Islet of Langerhans (tissue), 1 donor: ENCODE measurements at regions not wholly inside any gene's neighbourhood (a gene's known extent, or its start where the extent isn't known, plus 50 kb on each side); places are given as distances from the start of the nearest gene placed in this dataset.
"Not testable (repeated sequence)": the region's sequence is repeated elsewhere in the genome, so short reads cannot be mapped to it uniquely, and the experiment has no call there.

Source experiments
- FAIRE-seq: peaks from one replicate; lab custom pipeline; 2011; peaks lifted over from hg19 to GRCh38; lab: Jason Lieb, UNC

DNA sequence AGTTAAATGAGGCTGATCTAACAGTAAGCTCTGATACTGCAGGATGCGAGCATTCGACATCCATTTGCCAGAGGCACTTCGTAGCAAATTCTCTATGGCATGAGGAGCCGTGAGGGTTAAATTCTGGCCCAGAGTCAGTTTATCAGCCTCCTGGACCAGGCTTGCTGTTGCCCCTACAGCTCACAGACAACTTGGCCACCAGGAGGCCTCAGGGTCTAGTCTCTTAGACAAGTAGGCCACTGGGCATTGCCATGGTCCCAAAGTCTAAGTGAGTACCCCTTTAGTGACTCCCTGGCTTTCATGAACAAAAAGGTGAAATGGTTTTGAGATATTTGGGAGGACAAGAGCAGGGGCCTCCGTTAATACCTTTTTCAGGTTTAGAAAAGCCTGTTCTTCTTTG is 178.0 kb upstream of the MBL2 start:
- no peak for FAIRE-seq

GRCh38 chr10:52949899-52950298 is 177.3 kb upstream of the MBL2 start:
- no peak for FAIRE-seq

DNA sequence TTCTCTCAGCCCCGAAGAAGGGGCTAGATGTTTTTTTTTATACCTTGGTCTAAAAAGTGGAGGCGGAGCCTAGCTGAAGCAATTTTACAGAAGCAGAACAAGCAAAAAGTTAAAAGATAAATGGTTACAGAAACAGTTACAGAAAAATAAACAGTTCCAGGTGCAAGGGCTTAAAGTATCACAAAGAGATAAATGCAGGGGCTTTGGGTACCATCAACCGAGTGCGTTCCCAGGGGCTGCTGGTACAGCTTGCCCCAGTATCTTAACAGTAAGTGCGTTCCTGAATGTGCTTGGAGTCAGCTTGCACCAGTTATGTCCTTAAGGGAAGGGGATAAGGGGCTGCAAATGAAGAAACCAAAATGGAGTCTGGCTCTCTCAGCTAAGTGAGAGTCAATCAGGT is 173.9 kb upstream of the MBL2 start:
- no peak for FAIRE-seq

DNA sequence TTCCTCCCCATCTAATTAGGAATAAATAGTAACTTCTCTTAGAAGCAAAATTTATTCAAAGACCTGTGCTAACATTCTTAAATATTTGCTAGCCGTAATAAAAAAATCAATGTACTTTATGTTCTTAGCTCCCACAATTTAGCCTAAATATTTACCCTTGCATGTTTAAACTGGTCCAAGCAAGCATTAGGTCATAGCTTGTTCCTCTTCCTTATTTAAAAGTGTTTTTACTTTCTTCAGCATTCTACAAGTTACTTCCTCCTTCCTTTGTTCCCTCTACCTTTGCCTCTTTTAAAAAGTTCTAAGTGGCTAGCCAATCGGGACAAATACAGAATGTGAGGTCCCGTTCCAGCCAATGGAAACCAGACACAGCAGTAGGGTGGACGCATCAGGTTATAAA is 172.9 kb upstream of the MBL2 start:
- not testable (repeated sequence) for FAIRE-seq

- no peak for FAIRE-seq
These were observed 168.3 kb upstream of the MBL2 start for GRCh38 chr10:52940921-52941320.

- no peak for FAIRE-seq
These were observed 167.3 kb upstream of the MBL2 start for GRCh38 chr10:52939894-52940293.

- FAIRE-seq: no peak
These were observed 161.2 kb upstream of the MBL2 start for GRCh38 chr10:52933748-52934147.

- FAIRE-seq: no peak
These were observed 155.1 kb upstream of the MBL2 start for GRCh38 chr10:52927678-52928077.

GRCh38 chr10:52923520-52923919 is 150.9 kb upstream of the MBL2 start:
- no peak for FAIRE-seq

GRCh38 chr10:52918714-52919305 is 146.2 kb upstream of the MBL2 start:
- no peak for FAIRE-seq

GRCh38 chr10:52915391-52915790 is 142.8 kb upstream of the MBL2 start:
- FAIRE-seq: no peak

- FAIRE-seq: no peak
These were observed 138.6 kb upstream of the MBL2 start for GRCh38 chr10:52911163-52911562.

GRCh38 chr10:52908478-52908877 is 135.9 kb upstream of the MBL2 start:
- no peak for FAIRE-seq

- no peak for FAIRE-seq
These were observed 133.5 kb upstream of the MBL2 start for GRCh38 chr10:52906046-52906445.

- FAIRE-seq: no peak
These were observed 130.9 kb upstream of the MBL2 start for GRCh38 chr10:52903397-52903938.

DNA sequence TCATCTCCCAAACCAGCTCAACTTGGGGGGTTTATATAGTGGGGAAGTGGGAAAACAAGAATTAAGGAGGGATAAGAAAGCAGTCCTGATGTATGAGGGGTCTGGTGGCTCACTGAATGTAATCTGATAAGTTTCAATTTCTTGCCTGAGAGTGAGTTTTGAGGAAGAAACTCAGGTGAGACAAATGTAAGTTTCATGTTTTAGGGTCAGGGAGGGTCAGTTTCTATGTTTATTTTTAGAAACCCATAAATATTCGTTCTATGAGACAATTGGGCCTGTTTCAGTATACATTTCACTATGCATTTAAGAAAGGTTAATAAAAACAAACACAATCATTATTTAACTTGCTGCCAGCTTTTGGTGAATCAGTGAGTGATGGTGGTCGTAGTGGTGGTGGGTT is 128.0 kb upstream of the MBL2 start:
- FAIRE-seq: no peak

DNA sequence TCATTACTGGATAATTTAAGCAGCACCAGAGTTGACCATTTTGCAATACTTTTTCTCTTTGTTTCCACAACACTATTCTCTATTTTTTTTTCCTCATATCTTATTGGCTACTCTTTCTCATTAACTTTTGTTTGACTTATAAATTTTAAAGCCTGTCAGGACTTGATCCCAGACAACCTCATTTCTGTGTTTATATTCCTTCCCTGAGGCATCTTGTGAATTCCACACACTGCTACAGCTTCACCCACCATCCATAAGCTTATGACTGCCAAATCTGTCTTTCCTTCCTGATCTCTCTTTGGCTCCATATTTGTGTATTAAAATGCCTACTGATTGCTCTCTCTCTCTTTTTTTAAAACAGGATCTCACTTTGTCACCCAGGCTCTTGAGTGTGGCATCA is 124.6 kb upstream of the MBL2 start:
- FAIRE-seq: no peak

GRCh38 chr10:52895059-52895458 is 122.5 kb upstream of the MBL2 start:
- no peak for FAIRE-seq

- no peak for FAIRE-seq
These were observed 117.7 kb upstream of the MBL2 start for GRCh38 chr10:52890281-52890680.

DNA sequence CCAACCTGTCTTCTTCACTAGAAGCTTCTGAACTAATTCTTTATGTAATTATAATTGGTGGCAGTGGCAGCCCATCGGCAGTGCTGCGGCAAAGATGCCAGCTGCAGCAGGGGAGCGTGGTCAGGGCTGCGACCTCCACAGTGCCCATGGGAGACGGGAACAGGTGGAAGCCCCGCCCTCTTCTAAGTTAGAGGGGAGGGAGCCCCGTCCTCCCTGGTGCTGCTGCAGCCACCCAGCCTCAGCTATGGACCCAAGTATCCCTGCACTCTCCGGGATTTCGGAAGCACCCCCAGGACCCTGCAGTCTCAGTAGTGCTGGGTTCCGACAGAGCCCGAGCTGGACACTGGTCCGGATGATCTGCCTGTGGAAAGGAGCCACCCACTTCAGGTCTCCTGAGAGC is 117.0 kb upstream of the MBL2 start:
- no peak for FAIRE-seq

GRCh38 chr10:52883996-52884871 is 111.7 kb upstream of the MBL2 start:
- FAIRE-seq: peak; percentile 96

DNA sequence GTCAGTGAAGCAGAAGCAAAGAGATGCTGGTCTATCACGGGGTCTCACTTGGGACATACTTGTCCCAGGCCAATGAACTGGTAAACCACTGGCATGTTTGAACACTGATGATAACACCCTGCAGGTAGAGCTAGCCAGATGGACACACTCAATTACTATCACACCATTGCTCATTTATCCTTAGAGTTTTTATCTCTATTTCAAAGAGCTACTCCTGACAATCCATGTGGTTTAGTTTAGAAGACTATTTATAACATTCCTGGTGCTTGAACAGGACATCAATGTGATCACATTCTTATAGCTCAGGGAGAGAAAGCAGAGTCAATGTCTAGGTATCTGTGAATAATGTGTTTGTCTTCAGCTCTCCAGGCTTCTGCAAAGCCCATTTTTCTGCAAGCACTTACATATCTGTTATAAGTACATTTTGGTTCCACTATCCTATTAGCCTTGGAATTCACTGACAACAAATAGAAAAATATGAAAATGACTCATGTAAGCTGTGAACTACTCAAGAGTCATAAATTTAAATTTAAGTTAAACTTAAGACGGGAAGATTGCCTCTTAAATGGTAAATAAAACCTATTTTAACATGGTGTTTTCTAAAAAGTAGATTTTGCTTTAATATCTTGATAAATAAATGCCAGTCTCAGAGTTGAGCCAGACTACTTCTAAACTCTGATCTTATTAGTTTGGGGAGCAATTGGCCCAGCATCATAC is 106.7 kb upstream of the MBL2 start:
- FAIRE-seq: no peak

DNA sequence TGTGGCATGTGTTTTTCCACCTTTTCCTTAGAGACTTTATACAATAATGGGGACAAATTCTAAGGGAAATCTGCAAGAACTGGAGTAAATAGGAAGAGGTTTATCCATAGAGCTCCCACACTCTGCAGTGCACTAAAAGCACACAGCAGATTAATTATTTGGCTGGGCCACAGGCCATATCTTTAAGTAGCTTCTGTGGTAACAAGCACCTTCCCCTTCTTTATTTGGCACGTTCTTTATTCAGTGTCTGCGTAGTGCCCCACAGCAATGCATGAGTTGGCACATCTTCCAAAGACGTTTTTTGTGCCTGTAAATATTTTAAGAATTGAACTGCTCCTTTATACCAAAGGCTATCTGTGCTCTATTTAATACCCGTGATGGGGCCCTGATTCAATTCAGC is 104.9 kb upstream of the MBL2 start:
- FAIRE-seq: no peak
